Endothelial cell (in vitro differentiated cells): ENCODE measurements at regions not wholly inside any gene's neighbourhood (a gene's known extent, or its start where the extent isn't known, plus 50 kb on each side); places are given as distances from the start of the nearest gene placed in this dataset.

Experiments used
- DNase-seq: peaks from one replicate; pipeline ENCODE4 v3.0.0; 2021; ENCODE audit warnings: low spot score
- H3K27ac Mint-ChIP-seq: one replicate; pipeline ENCODE4 v1.8.0; 2021; ENCODE audit warnings: mixed read lengths, inconsistent platforms; ENCODE audit not compliant: unreplicated experiment
- H3K27me3 Mint-ChIP-seq: one replicate; pipeline ENCODE4 v1.8.0; 2021; ENCODE audit warnings: mild to moderate bottlenecking, moderate library complexity, mixed read lengths, inconsistent platforms; ENCODE audit not compliant: unreplicated experiment
- H3K36me3 Mint-ChIP-seq: one replicate; pipeline ENCODE4 v1.8.0; 2021; ENCODE audit warnings: mild to moderate bottlenecking, low read depth, mixed read lengths, inconsistent platforms; ENCODE audit not compliant: unreplicated experiment
- H3K4me1 Mint-ChIP-seq: one replicate; pipeline ENCODE4 v1.8.0; 2021; ENCODE audit warnings: mild to moderate bottlenecking, mixed read lengths, inconsistent platforms; ENCODE audit not compliant: unreplicated experiment
- H3K4me3 Mint-ChIP-seq: one replicate; pipeline ENCODE4 v1.8.0; 2021; ENCODE audit warnings: mild to moderate bottlenecking, mixed read lengths, inconsistent platforms; ENCODE audit not compliant: unreplicated experiment
- H3K9me3 Mint-ChIP-seq: one replicate; pipeline ENCODE4 v1.8.0; 2021; ENCODE audit warnings: mixed read lengths, inconsistent platforms; ENCODE audit not compliant: unreplicated experiment
- CTCF ChIP-seq: fragments of 200-600 bp; sonication (generic); IDR thresholded peaks from one replicate; pipeline ENCODE4 v1.5.0; 2021; ENCODE audit warnings: antibody characterized with exemption; ENCODE audit not compliant: unreplicated experiment

- Mint-ChIP-seq H3K27ac (no peak overlapping the region), H3K36me3 (no peaks in the 10 kb centered on the region), H3K4me3 (no peak overlapping the region), H3K27me3 (peaks cover 3% of the 10 kb centered on the region), H3K4me1 (peaks cover 30% of the 10 kb centered on the region), H3K9me3 (no peaks in the 10 kb centered on the region)
- DNase-seq: no peak
- no peak for TF ChIP-seq CTCF
Observed at GRCh38 chr9:696332-697323, 144.9 kb upstream of the DMRT1 start.

GRCh38 chr9:698276-698675 is 143.2 kb upstream of the DMRT1 start:
- H3K4me3 Mint-ChIP-seq: no peak overlapping the region
- peaks cover 3% of the 10 kb centered on the region for H3K27me3 Mint-ChIP-seq
- no peak for TF ChIP-seq CTCF
- H3K36me3 Mint-ChIP-seq: no peaks in the 10 kb centered on the region
- no peak for DNase-seq
- peaks cover 28% of the 10 kb centered on the region for H3K4me1 Mint-ChIP-seq
- H3K9me3 Mint-ChIP-seq: no peaks in the 10 kb centered on the region
- no peak overlapping the region for H3K27ac Mint-ChIP-seq

GRCh38 chr9:698954-699353 is 142.5 kb upstream of the DMRT1 start:
- H3K27ac Mint-ChIP-seq: no peak overlapping the region
- H3K4me3 Mint-ChIP-seq: no peak overlapping the region
- peaks cover 22% of the 10 kb centered on the region for H3K4me1 Mint-ChIP-seq

GRCh38 chr9:699396-699795 is 142.1 kb upstream of the DMRT1 start:
- Mint-ChIP-seq H3K27ac (no peak overlapping the region), H3K27me3 (peaks cover 3% of the 10 kb centered on the region), H3K4me1 (peaks cover 17% of the 10 kb centered on the region), H3K36me3 (no peaks in the 10 kb centered on the region), H3K4me3 (no peak overlapping the region), H3K9me3 (no peaks in the 10 kb centered on the region)
- no peak for DNase-seq
- TF ChIP-seq CTCF: no peak

More at GRCh38 chr9:698954-699353, 142.5 kb upstream of the DMRT1 start:
- TF ChIP-seq CTCF: no peak
- DNase-seq: no peak
- H3K27me3 Mint-ChIP-seq: peaks cover 3% of the 10 kb centered on the region
- H3K9me3 Mint-ChIP-seq: no peaks in the 10 kb centered on the region
- H3K36me3 Mint-ChIP-seq: no peaks in the 10 kb centered on the region
